ENCODE measurements at regions not wholly inside any gene's neighbourhood (a gene's known extent, or its start where the extent isn't known, plus 50 kb on each side); places are given as distances from the start of the nearest gene placed in this dataset.

- TF ChIP-seq CTCF (IDR thresholded peaks at IDR 0.05) (no peak), POLR2AphosphoS5 (IDR thresholded peaks at IDR 0.05; ENCODE audit: low read depth, low read length) (no peak), REST (IDR thresholded peaks at IDR 0.05; ENCODE audit: insufficient read depth in 1 of 2, low read depth in 2 of 2, low read length in 1 of 2) (no peak), SIN3A (IDR thresholded peaks at IDR 0.05; ENCODE audit: borderline replicate concordance, insufficient read depth, low read depth, low read length) (no peak), TCF7L2 (IDR thresholded peaks at IDR 0.05; ENCODE audit: low read depth, low read length) (no peak)
Measured at GRCh38 chr2:19496646-19497045, 138.2 kb upstream of the OSR1 start.
